Kidney (tissue), 13 donors: ENCODE measurements at regions not wholly inside any gene's neighbourhood (a gene's known extent, or its start where the extent isn't known, plus 50 kb on each side); places are given as distances from the start of the nearest gene placed in this dataset.

Experiments
- DNase-seq, 5 donors: peaks; one replicate each; pipeline ENCODE4 v3.0.0-alpha.2; 2013 to 2020
- FAIRE-seq: peaks from 2 replicates; lab custom pipeline; 2012; peaks lifted over from hg19 to GRCh38; lab: Jason Lieb, UNC
- H3K27ac ChIP-seq, 2 donors: one replicate each; pipeline ENCODE4 v1.7.0; 2013; ENCODE audit warnings: low read depth in 2 of 2, low read length in 2 of 2, inconsistent platforms in 1 of 2
- H3K27me3 ChIP-seq: one replicate; pipeline ENCODE4 v1.7.1; 2013; ENCODE audit warnings: low read length, inconsistent platforms; ENCODE audit not compliant: control insufficient read depth, insufficient read depth
- H3K36me3 ChIP-seq, 3 donors: one replicate each; pipeline versions ENCODE4 v1.7.0 to v1.7.1; 2013; ENCODE audit warnings: low read length in 3 of 3, control low read depth in 1 of 3, inconsistent platforms in 1 of 3; ENCODE audit not compliant: insufficient read depth in 3 of 3, control insufficient read depth in 2 of 3
- H3K4me1 ChIP-seq, 3 donors: one replicate each; pipeline versions ENCODE4 v1.7.0 to v1.7.1; 2013; ENCODE audit warnings: low read length in 3 of 3, inconsistent platforms in 1 of 3, low read depth in 1 of 3; ENCODE audit not compliant: control insufficient read depth in 2 of 3, insufficient read depth in 2 of 3
- H3K4me3 ChIP-seq, 3 donors: one replicate each; pipeline versions ENCODE4 v1.7.0 to v1.8.1; 2013; ENCODE audit warnings: low read length in 3 of 3, control low read depth in 1 of 3, inconsistent platforms in 1 of 3
- H3K9ac ChIP-seq, 3 donors: one replicate each; pipeline versions ENCODE4 v1.7.0 to v1.7.1; 2013; ENCODE audit warnings: low read length in 3 of 3, control low read depth in 1 of 3, inconsistent platforms in 1 of 3
- H3K9me3 ChIP-seq, 3 donors: one replicate each; pipeline versions ENCODE4 v1.7.0 to v1.7.1; 2013; ENCODE audit warnings: low read length in 3 of 3, control low read depth in 1 of 3, inconsistent platforms in 1 of 3; ENCODE audit not compliant: control insufficient read depth in 2 of 3, insufficient read depth in 1 of 3
- CTCF ChIP-seq: IDR thresholded peaks from 3 replicates; pipeline ENCODE4 v1.5.1; 2012; ENCODE audit warnings: mild to moderate bottlenecking, moderate library complexity, borderline replicate concordance; ENCODE audit not compliant: insufficient read depth; ENCODE audit errors: extremely low read depth
- intact Hi-C: fragments of 100-400 bp; cut with DNase I; formaldehyde crosslinking; loops from one replicate; pipeline ENCODE4 v1.11.1; 2022
- donor health status: control.
- donor health status: control.
- donor health status: control.
- donor health status: control.
- donor health status: control.
- donor health status: DM: yes; HTN: yes; CAD: no.
- donor health status: Normal renal cell carcinoma (clear cell type).

DNA sequence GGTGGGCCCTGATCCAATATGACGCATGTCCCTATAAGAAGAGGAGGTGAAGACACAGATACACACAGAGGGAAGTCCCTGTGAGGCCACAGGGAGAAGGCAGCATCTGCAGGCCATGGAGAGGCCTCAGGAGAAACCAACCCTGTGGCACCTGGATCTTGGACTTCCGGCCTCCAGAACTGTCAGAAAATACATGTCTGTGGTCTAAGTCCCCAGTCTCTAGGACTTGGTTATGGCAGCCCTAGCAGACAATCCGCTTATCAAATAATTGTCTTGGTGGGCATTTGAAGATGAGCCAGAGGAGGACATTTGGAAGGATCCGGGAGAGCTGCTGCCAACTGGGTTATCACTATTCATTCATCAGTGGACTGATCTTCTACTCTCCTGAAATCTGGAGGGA is 57.6 kb upstream of the FOXQ1 start:
- Histone ChIP-seq H3K9ac (no peak overlapping the region), H3K4me3 (no peak overlapping the region), H3K36me3 (no peaks in the 10 kb centered on the region), H3K27ac (no peak overlapping the region), H3K4me1 (no peaks in the 10 kb centered on the region), H3K9me3 (no peaks in the 10 kb centered on the region), H3K27me3 (no peaks in the 10 kb centered on the region)
- intact Hi-C loops, result no loop called here
- no peak for TF ChIP-seq CTCF
- DNase-seq, result no peak
- FAIRE-seq, result no peak

GRCh38 chr6:1253816-1254215 is 58.1 kb upstream of the FOXQ1 start:
- no peak for DNase-seq

GRCh38 chr6:1251198-1252155 is 60.4 kb upstream of the FOXQ1 start:
- DNase-seq (no peak), FAIRE-seq (no peak)
- Histone ChIP-seq H3K9me3 (no peaks in the 10 kb centered on the region), H3K27me3 (no peaks in the 10 kb centered on the region), H3K9ac (no peak overlapping the region), H3K27ac (no peak overlapping the region), H3K4me1 (no peaks in the 10 kb centered on the region), H3K4me3 (no peak overlapping the region), H3K36me3 (no peaks in the 10 kb centered on the region)
- intact Hi-C loops, result no loop called here
- TF ChIP-seq CTCF, result no peak

More at GRCh38 chr6:1253816-1254215, 58.1 kb upstream of the FOXQ1 start:
- Histone ChIP-seq H3K9ac (no peak overlapping the region), H3K36me3 (no peaks in the 10 kb centered on the region), H3K4me1 (no peaks in the 10 kb centered on the region), H3K27me3 (no peaks in the 10 kb centered on the region), H3K4me3 (no peak overlapping the region), H3K27ac (no peak overlapping the region), H3K9me3 (no peaks in the 10 kb centered on the region)
- no peak for TF ChIP-seq CTCF
- no peak for FAIRE-seq
- intact Hi-C loops, result no loop called here
